Mucosa of rectum (tissue), 2 donors: ENCODE measurements at regions not wholly inside any gene's neighbourhood (a gene's known extent, or its start where the extent isn't known, plus 50 kb on each side); places are given as distances from the start of the nearest gene placed in this dataset.

Experiments
- H3K27ac ChIP-seq, 2 donors: one replicate each; pipeline ENCODE4 v1.7.0; 2013; ENCODE audit warnings: inconsistent platforms in 2 of 2, low read depth in 2 of 2, low read length in 2 of 2
- H3K27me3 ChIP-seq, 2 donors: one replicate each; pipeline ENCODE4 v1.7.0; 2013; ENCODE audit warnings: low read length in 2 of 2; ENCODE audit not compliant: control insufficient read depth in 2 of 2, insufficient read depth in 2 of 2
- H3K36me3 ChIP-seq, 2 donors: one replicate each; pipeline ENCODE4 v1.7.0; 2013; ENCODE audit warnings: low read length in 2 of 2; ENCODE audit not compliant: control insufficient read depth in 2 of 2, insufficient read depth in 2 of 2
- H3K4me1 ChIP-seq, 2 donors: one replicate each; pipeline ENCODE4 v1.7.0; 2013; ENCODE audit warnings: low read length in 2 of 2, mild to moderate bottlenecking in 1 of 2; ENCODE audit not compliant: control insufficient read depth in 2 of 2, insufficient read depth in 2 of 2
- H3K4me3 ChIP-seq, 2 donors: one replicate each; pipeline ENCODE4 v1.7.0; 2013; ENCODE audit warnings: low read length in 2 of 2
- H3K9ac ChIP-seq, 2 donors: one replicate each; pipeline ENCODE4 v1.7.0; 2013; ENCODE audit warnings: low read length in 2 of 2, low read depth in 1 of 2, mild to moderate bottlenecking in 1 of 2
- H3K9me3 ChIP-seq, 2 donors: one replicate each; pipeline ENCODE4 v1.7.0; 2013; ENCODE audit warnings: low read length in 2 of 2; ENCODE audit not compliant: control insufficient read depth in 2 of 2
- donor health status: healthy.
- donor health status: Normal muscosa, but diverticular disease.

- no peak overlapping the region for H3K4me3 ChIP-seq
- H3K36me3 ChIP-seq: no peaks in the 10 kb centered on the region
- H3K27ac ChIP-seq: no peak overlapping the region
- H3K9me3 ChIP-seq: no peaks in the 10 kb centered on the region
- H3K4me1 ChIP-seq: no peaks in the 10 kb centered on the region
- H3K9ac ChIP-seq: no peak overlapping the region
- no peaks in the 10 kb centered on the region for H3K27me3 ChIP-seq
These were observed 304.9 kb downstream of the CDH26 start for GRCh38 chr20:60262967-60263603.

- Histone ChIP-seq H3K4me1 (no peaks in the 10 kb centered on the region), H3K36me3 (no peaks in the 10 kb centered on the region), H3K9ac (no peak overlapping the region), H3K27ac (no peak overlapping the region), H3K4me3 (no peak overlapping the region), H3K27me3 (peaks cover 0 to 2% of the 10 kb centered on the region in 2 donors), H3K9me3 (no peaks in the 10 kb centered on the region)
These were observed 305.8 kb downstream of the CDH26 start for GRCh38 chr20:60263725-60264709.

GRCh38 chr20:60266177-60266823 is 308.1 kb downstream of the CDH26 start:
- Histone ChIP-seq H3K27ac (no peak overlapping the region), H3K9ac (no peak overlapping the region), H3K4me1 (no peaks in the 10 kb centered on the region), H3K4me3 (no peak overlapping the region), H3K36me3 (no peaks in the 10 kb centered on the region), H3K9me3 (no peaks in the 10 kb centered on the region), H3K27me3 (peaks cover 0 to 2% of the 10 kb centered on the region in 2 donors)

- Histone ChIP-seq H3K36me3 (no peaks in the 10 kb centered on the region), H3K9me3 (no peaks in the 10 kb centered on the region), H3K4me1 (no peaks in the 10 kb centered on the region), H3K9ac (no peak overlapping the region), H3K4me3 (no peak overlapping the region), H3K27ac (no peak overlapping the region), H3K27me3 (peaks cover 0 to 2% of the 10 kb centered on the region in 2 donors)
These were observed 310.3 kb downstream of the CDH26 start for GRCh38 chr20:60268491-60268890.

- Histone ChIP-seq H3K27ac (no peak overlapping the region), H3K36me3 (no peaks in the 10 kb centered on the region), H3K9me3 (no peaks in the 10 kb centered on the region), H3K9ac (no peak overlapping the region), H3K4me1 (no peaks in the 10 kb centered on the region), H3K4me3 (no peak overlapping the region), H3K27me3 (peaks cover 0 to 2% of the 10 kb centered on the region in 2 donors)
These were observed 311.4 kb downstream of the CDH26 start for GRCh38 chr20:60269573-60270162.

- H3K27ac ChIP-seq: no peak overlapping the region
- no peak overlapping the region for H3K9ac ChIP-seq
- no peak overlapping the region for H3K4me3 ChIP-seq
- H3K27me3 ChIP-seq: peaks cover 0 to 2% of the 10 kb centered on the region in 2 donors
- H3K9me3 ChIP-seq: no peaks in the 10 kb centered on the region
- H3K36me3 ChIP-seq: no peaks in the 10 kb centered on the region
- no peaks in the 10 kb centered on the region for H3K4me1 ChIP-seq
These were observed 312.1 kb downstream of the CDH26 start for GRCh38 chr20:60270341-60270740.

GRCh38 chr20:60271597-60271996 is 313.4 kb downstream of the CDH26 start:
- Histone ChIP-seq H3K27ac (no peak overlapping the region), H3K9me3 (no peaks in the 10 kb centered on the region), H3K27me3 (peaks cover 0 to 2% of the 10 kb centered on the region in 2 donors), H3K4me3 (no peak overlapping the region), H3K4me1 (no peaks in the 10 kb centered on the region), H3K9ac (no peak overlapping the region), H3K36me3 (no peaks in the 10 kb centered on the region)

- Histone ChIP-seq H3K36me3 (no peaks in the 10 kb centered on the region), H3K27me3 (peaks cover 0 to 2% of the 10 kb centered on the region in 2 donors), H3K9ac (no peak overlapping the region), H3K9me3 (no peaks in the 10 kb centered on the region), H3K4me3 (no peak overlapping the region), H3K4me1 (no peaks in the 10 kb centered on the region), H3K27ac (no peak overlapping the region)
These were observed 314.6 kb downstream of the CDH26 start for GRCh38 chr20:60272790-60273189.

- Histone ChIP-seq H3K4me1 (no peaks in the 10 kb centered on the region), H3K27ac (no peak overlapping the region), H3K4me3 (no peak overlapping the region), H3K9me3 (no peaks in the 10 kb centered on the region), H3K9ac (no peak overlapping the region), H3K27me3 (no peaks in the 10 kb centered on the region), H3K36me3 (no peaks in the 10 kb centered on the region)
These were observed 316.5 kb downstream of the CDH26 start for GRCh38 chr20:60274717-60275116.
